Gastroesophageal sphincter (tissue), 3 donors: ENCODE measurements at regions not wholly inside any gene's neighbourhood (a gene's known extent, or its start where the extent isn't known, plus 50 kb on each side); places are given as distances from the start of the nearest gene placed in this dataset.

Source experiments
- CTCF ChIP-seq, 4 experiments: fragments of 200-600 bp in 2 of 4; fragments of 450-650 bp in 2 of 4; sonication (generic) in 1 of 4; IDR thresholded peaks; one replicate each; pipeline ENCODE4 v1.5.1; 2017 to 2019; ENCODE audit warnings: antibody characterized with exemption in 4 of 4, mild to moderate bottlenecking in 2 of 4, moderate library complexity in 2 of 4
- POLR2A ChIP-seq, 2 donors: fragments of 450-650 bp; IDR thresholded peaks; one replicate each; pipeline ENCODE4 v1.6.1; 2017; ENCODE audit warnings: antibody characterized with exemption in 2 of 2, mild to moderate bottlenecking in 2 of 2, moderate library complexity in 1 of 2
- POLR2AphosphoS5 ChIP-seq: sonication (generic); formaldehyde crosslinking; IDR thresholded peaks from one replicate; pipeline ENCODE4 v1.6.1; 2017; ENCODE audit warnings: antibody characterized with exemption

- TF ChIP-seq CTCF (IDR thresholded peaks at IDR 0.05) (no peak), POLR2A (IDR thresholded peaks at IDR 0.05) (no peak), POLR2AphosphoS5 (no peak)
These were observed 556.2 kb upstream of the EEF2KMT start for GRCh38 chr16:5653789-5654188.
